22Rv1 (cell line): ENCODE measurements at regions not wholly inside any gene's neighbourhood (a gene's known extent, or its start where the extent isn't known, plus 50 kb on each side); places are given as distances from the start of the nearest gene placed in this dataset.

Experiments used
- CTCF ChIP-seq: fragments of 450-650 bp; IDR thresholded peaks from 2 replicates; pipeline ENCODE4 v1.5.1; 2017; ENCODE audit warnings: mild to moderate bottlenecking
- ZFX ChIP-seq: fragments of 450-650 bp; IDR thresholded peaks from 2 replicates; pipeline ENCODE4 v1.6.1; 2017; ENCODE audit warnings: antibody characterized with exemption, borderline replicate concordance

- TF ChIP-seq CTCF: no peak
- TF ChIP-seq ZFX: no peak
These were observed 75.3 kb upstream of the TBC1D3K start for GRCh38 chr17:37848690-37849616.
